Mucosa of descending colon (tissue), 3 donors: ENCODE measurements at regions not wholly inside any gene's neighbourhood (a gene's known extent, or its start where the extent isn't known, plus 50 kb on each side); places are given as distances from the start of the nearest gene placed in this dataset.

Experiments
- ATAC-seq: fragments of 200-7000 bp; cut with Tn5 transposase; one replicate; pipeline ENCODE4 v1.9.1; 2020; ENCODE audit warnings: mild to moderate bottlenecking, moderate library complexity
- DNase-seq, 3 donors: peaks; one replicate each; pipeline ENCODE4 v3.0.0-alpha.2; 2020
- H3K36me3 ChIP-seq: fragments of 200-600 bp; one replicate; pipeline ENCODE4 v1.8.0; 2021; ENCODE audit warnings: low read depth, mild to moderate bottlenecking
- H3K4me1 ChIP-seq: fragments of 200-600 bp; one replicate; pipeline ENCODE4 v1.8.0; 2021; ENCODE audit warnings: low read depth, mild to moderate bottlenecking
- H3K4me3 ChIP-seq: fragments of 200-600 bp; one replicate; pipeline ENCODE4 v1.8.0; 2021; ENCODE audit warnings: mild to moderate bottlenecking
- H3K9me3 ChIP-seq: fragments of 200-600 bp; one replicate; pipeline ENCODE4 v1.8.0; 2021; ENCODE audit warnings: mild to moderate bottlenecking
- CTCF ChIP-seq: fragments of 200-600 bp; IDR thresholded peaks from one replicate; pipeline ENCODE4 v1.8.0; 2022; ENCODE audit warnings: antibody characterized with exemption, mild to moderate bottlenecking
- intact Hi-C, 2 donors: fragments of 100-400 bp; cut with DNase I in 1 of 2; cut with micrococcal nuclease in 1 of 2; formaldehyde crosslinking; loops; one replicate each; pipeline versions ENCODE4 v1.11.0 to v1.11.1; 2022; cut with DNase I, micrococcal nuclease
- donor health status: DM: no; HTN: no; CAD: no; lungs with moderate emphysema.
- donor health status: DM: no; HTN: no; CAD: no.
- donor health status: DM: no; HTN: yes; CAD: no.

GRCh38 chr13:52934258-52934657 is 85.8 kb upstream of the PCDH8 start:
- H3K4me1 ChIP-seq = no peaks in the 10 kb centered on the region
- H3K36me3 ChIP-seq = no peaks in the 10 kb centered on the region
- no peak for ATAC-seq
- no peak for TF ChIP-seq CTCF
- no peaks in the 10 kb centered on the region for H3K9me3 ChIP-seq
- intact Hi-C loops = no loop called here
- DNase-seq = no peak
- H3K4me3 ChIP-seq = no peak overlapping the region

DNA sequence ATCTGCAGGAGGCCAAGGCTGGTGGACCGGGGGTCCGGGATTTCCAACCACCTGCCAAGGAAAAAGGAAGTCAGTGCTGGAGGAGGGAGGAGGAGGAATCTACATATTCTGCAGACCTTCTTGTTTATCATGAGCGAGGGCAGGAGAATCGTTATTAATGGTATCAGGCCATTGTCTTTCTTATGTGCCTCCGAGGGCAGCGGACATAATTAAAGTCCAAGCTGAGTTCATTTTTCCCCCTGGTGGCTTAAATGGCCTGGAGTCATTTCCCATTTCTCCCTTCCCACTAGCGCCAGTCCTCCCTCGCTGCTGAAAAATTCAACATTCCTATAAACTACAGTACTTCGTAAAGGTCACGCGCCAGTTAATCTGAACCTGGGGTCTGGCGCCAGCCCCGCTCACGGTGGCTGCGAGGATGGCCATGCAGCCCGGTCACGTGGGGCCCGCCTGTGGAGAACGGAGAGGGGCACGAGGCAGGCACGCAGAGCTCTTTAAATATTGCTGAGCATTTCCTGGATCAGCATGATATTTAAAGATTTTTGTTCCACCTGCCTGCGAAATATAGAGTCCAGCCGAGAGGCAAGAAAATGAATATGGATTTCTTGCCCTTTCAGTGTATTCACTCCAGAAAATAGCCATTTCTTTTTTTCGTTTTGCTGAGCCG is 85.2 kb upstream of the PCDH8 start:
- no peaks in the 10 kb centered on the region for H3K9me3 ChIP-seq
- no peak for TF ChIP-seq CTCF
- H3K4me1 ChIP-seq = no peaks in the 10 kb centered on the region
- no peak overlapping the region for H3K4me3 ChIP-seq
- no peak for DNase-seq
- H3K36me3 ChIP-seq = no peaks in the 10 kb centered on the region
- intact Hi-C loops = no loop called here
- no peak for ATAC-seq

DNA sequence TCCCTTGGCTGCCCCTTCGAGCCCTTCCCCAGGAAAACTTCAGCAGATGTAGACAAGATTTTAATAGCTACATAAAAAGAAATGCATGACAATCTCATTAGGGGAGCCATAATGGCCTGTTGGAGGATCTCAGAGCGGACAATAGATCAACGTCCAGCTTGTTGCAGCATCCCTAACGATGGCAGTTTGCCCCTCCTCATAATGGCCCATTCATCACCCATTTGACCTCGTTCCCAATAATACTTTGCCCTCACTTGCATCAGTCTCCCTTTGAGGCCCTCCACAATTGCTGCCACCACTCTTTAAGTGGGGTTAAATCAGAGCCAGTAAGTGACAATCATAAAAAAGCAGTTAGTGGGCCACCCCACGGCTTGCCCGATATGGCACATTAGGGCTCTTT is 84.7 kb upstream of the PCDH8 start:
- intact Hi-C loops = no loop called here
- no peaks in the 10 kb centered on the region for H3K36me3 ChIP-seq
- H3K9me3 ChIP-seq = no peaks in the 10 kb centered on the region
- ATAC-seq (no peak), DNase-seq (no peak)
- H3K4me1 ChIP-seq = no peaks in the 10 kb centered on the region
- no peak for TF ChIP-seq CTCF
- no peak overlapping the region for H3K4me3 ChIP-seq

GRCh38 chr13:52932649-52933048 is 84.2 kb upstream of the PCDH8 start:
- TF ChIP-seq CTCF = no peak
- ATAC-seq = no peak
- intact Hi-C loops = no loop called here
- no peaks in the 10 kb centered on the region for H3K4me1 ChIP-seq
- no peak for DNase-seq
- H3K9me3 ChIP-seq = no peaks in the 10 kb centered on the region
- no peaks in the 10 kb centered on the region for H3K36me3 ChIP-seq
- H3K4me3 ChIP-seq = no peak overlapping the region

- Histone ChIP-seq H3K4me3 (no peak overlapping the region), H3K4me1 (no peaks in the 10 kb centered on the region), H3K36me3 (no peaks in the 10 kb centered on the region), H3K9me3 (no peaks in the 10 kb centered on the region)
- intact Hi-C loops = no loop called here
- no peak for ATAC-seq
- no peak for TF ChIP-seq CTCF
- no peak for DNase-seq
Observed at GRCh38 chr13:52931539-52932431, 83.3 kb upstream of the PCDH8 start.
